MM.1S (cell line): ENCODE measurements at regions not wholly inside any gene's neighbourhood (a gene's known extent, or its start where the extent isn't known, plus 50 kb on each side); places are given as distances from the start of the nearest gene placed in this dataset.

ENCODE experiments used
- CTCF ChIP-seq: fragments of 300-600 bp; sonication (generic); IDR thresholded peaks from 2 replicates; pipeline ENCODE4 v1.5.1; 2016; ENCODE audit warnings: antibody characterized with exemption, low read length, mixed read lengths
- EZH2 ChIP-seq: fragments of 300-600 bp; sonication (generic); optimal IDR thresholded peaks from 2 replicates; pipeline ENCODE3; 2017; ENCODE audit warnings: low read depth, mild to moderate bottlenecking, antibody characterized with exemption, low read length, mixed read lengths

DNA sequence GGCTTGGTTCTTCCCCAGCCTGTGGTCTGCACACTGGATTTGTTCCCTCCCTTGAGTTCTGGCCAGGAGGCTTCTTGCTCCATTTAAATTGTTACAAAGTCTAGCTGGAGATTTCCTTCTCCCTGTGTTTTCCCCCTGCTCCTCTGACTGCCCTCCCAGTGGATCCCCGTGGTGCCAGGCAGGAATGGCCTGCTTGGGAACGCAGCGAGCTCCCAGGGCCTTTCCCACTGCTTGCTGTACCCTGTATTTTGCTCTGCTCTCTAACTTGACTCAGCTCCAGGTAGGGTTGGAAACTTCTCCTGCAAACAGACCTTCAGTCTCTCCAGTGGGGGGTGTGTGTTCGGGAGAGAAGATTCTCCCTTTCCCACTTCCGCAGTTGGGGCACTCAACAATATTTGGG, 349.2 kb upstream of the FBXO33 start:
- TF ChIP-seq CTCF = no peak
- TF ChIP-seq EZH2 = no peak
